ENCODE measurements at regions not wholly inside any gene's neighbourhood (a gene's known extent, or its start where the extent isn't known, plus 50 kb on each side); places are given as distances from the start of the nearest gene placed in this dataset.
"Not testable (repeated sequence)": the region's sequence is repeated elsewhere in the genome, so short reads cannot be mapped to it uniquely, and the experiment has no call there.

- Histone ChIP-seq H3K4me3 (ENCODE audit: insufficient read depth, low read depth, low read length) (no peak overlapping the region), H3K36me3 (replicated peaks; ENCODE audit: control insufficient read depth, insufficient read depth, low read length) (no peaks in the 10 kb centered on the region), H3K27me3 (ENCODE audit: control insufficient read depth, insufficient read depth, low read length) (no peaks in the 10 kb centered on the region)
- DNase-seq, result peak; percentile 8
Measured at GRCh38 chr13:83692800-83693199, 189.5 kb downstream of the SLITRK1 start.

DNA sequence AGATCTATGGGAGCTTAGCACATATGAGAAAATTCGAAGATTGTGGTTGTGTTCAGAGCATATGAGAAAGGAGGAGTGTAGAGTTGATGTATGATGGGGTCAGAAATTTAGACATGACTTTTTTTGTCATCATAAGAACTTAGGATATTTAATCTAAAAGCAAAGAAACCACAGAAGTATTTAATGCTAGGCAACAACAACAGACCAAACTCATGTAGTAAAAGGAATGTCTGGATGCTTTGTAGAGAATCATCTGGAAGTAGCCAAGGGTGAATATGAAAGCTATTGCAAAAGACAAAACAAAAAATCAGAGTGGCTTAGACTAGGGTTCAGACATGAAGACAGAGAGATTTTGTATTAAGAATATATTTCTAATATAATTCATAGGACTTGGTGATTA is 190.3 kb downstream of the SLITRK1 start:
- no peak overlapping the region for H3K4me3 ChIP-seq (ENCODE audit: insufficient read depth, low read depth, low read length)

GRCh38 chr13:83681547-83681946 is 200.7 kb downstream of the SLITRK1 start:
- DNase-seq, result peak; percentile 6
- no peaks in the 10 kb centered on the region for H3K27me3 ChIP-seq (ENCODE audit: control insufficient read depth, insufficient read depth, low read length)

More for the DNA sequence above, 190.3 kb downstream of the SLITRK1 start:
- Histone ChIP-seq H3K27me3 (ENCODE audit: control insufficient read depth, insufficient read depth, low read length) (no peaks in the 10 kb centered on the region), H3K36me3 (replicated peaks; ENCODE audit: control insufficient read depth, insufficient read depth, low read length) (no peaks in the 10 kb centered on the region)
- DNase-seq, result no peak

GRCh38 chr13:83677985-83678384 is 204.3 kb downstream of the SLITRK1 start:
- Histone ChIP-seq H3K36me3 (replicated peaks; ENCODE audit: control insufficient read depth, insufficient read depth, low read length) (no peaks in the 10 kb centered on the region), H3K27me3 (ENCODE audit: control insufficient read depth, insufficient read depth, low read length) (no peaks in the 10 kb centered on the region), H3K4me3 (ENCODE audit: insufficient read depth, low read depth, low read length) (no peak overlapping the region)
- no peak for DNase-seq

More at GRCh38 chr13:83681547-83681946, 200.7 kb downstream of the SLITRK1 start:
- Histone ChIP-seq H3K4me3 (ENCODE audit: insufficient read depth, low read depth, low read length) (no peak overlapping the region), H3K36me3 (replicated peaks; ENCODE audit: control insufficient read depth, insufficient read depth, low read length) (no peaks in the 10 kb centered on the region)

- no peak for DNase-seq
- no peaks in the 10 kb centered on the region for H3K36me3 ChIP-seq (replicated peaks; ENCODE audit: control insufficient read depth, insufficient read depth, low read length)
- H3K27me3 ChIP-seq (ENCODE audit: control insufficient read depth, insufficient read depth, low read length), result no peaks in the 10 kb centered on the region
- H3K4me3 ChIP-seq (ENCODE audit: insufficient read depth, low read depth, low read length), result no peak overlapping the region
Measured at GRCh38 chr13:83672612-83673011, 209.7 kb downstream of the SLITRK1 start.

GRCh38 chr13:83667606-83668005 is 214.7 kb downstream of the SLITRK1 start:
- no peaks in the 10 kb centered on the region for H3K36me3 ChIP-seq (replicated peaks; ENCODE audit: control insufficient read depth, insufficient read depth, low read length)
- no peak overlapping the region for H3K4me3 ChIP-seq (ENCODE audit: insufficient read depth, low read depth, low read length)
- no peaks in the 10 kb centered on the region for H3K27me3 ChIP-seq (ENCODE audit: control insufficient read depth, insufficient read depth, low read length)
- DNase-seq, result no peak

- Histone ChIP-seq H3K4me3 (ENCODE audit: insufficient read depth, low read depth, low read length) (no peak overlapping the region), H3K36me3 (replicated peaks; ENCODE audit: control insufficient read depth, insufficient read depth, low read length) (no peaks in the 10 kb centered on the region), H3K27me3 (ENCODE audit: control insufficient read depth, insufficient read depth, low read length) (no peaks in the 10 kb centered on the region)
- no peak for DNase-seq
Measured at GRCh38 chr13:83666141-83666540, 216.1 kb downstream of the SLITRK1 start.

GRCh38 chr13:83657281-83657680 is 225.0 kb downstream of the SLITRK1 start:
- Histone ChIP-seq H3K4me3 (ENCODE audit: insufficient read depth, low read depth, low read length) (no peak overlapping the region), H3K36me3 (replicated peaks; ENCODE audit: control insufficient read depth, insufficient read depth, low read length) (no peaks in the 10 kb centered on the region), H3K27me3 (ENCODE audit: control insufficient read depth, insufficient read depth, low read length) (no peaks in the 10 kb centered on the region)
- no peak for DNase-seq

- DNase-seq; H3K4me3 ChIP-seq (ENCODE audit: insufficient read depth, low read depth, low read length); H3K27me3 ChIP-seq (ENCODE audit: control insufficient read depth, insufficient read depth, low read length): not testable (repeated sequence)
Measured at GRCh38 chr13:83642617-83643016, 239.7 kb downstream of the SLITRK1 start.

GRCh38 chr13:83634601-83635000 is 247.7 kb downstream of the SLITRK1 start:
- no peaks in the 10 kb centered on the region for H3K36me3 ChIP-seq (replicated peaks; ENCODE audit: control insufficient read depth, insufficient read depth, low read length)
- no peak for DNase-seq
- no peaks in the 10 kb centered on the region for H3K27me3 ChIP-seq (ENCODE audit: control insufficient read depth, insufficient read depth, low read length)
- no peak overlapping the region for H3K4me3 ChIP-seq (ENCODE audit: insufficient read depth, low read depth, low read length)

More at GRCh38 chr13:83642617-83643016, 239.7 kb downstream of the SLITRK1 start:
- H3K36me3 ChIP-seq (replicated peaks; ENCODE audit: control insufficient read depth, insufficient read depth, low read length), result not testable (repeated sequence)

- Histone ChIP-seq H3K27me3 (ENCODE audit: control insufficient read depth, insufficient read depth, low read length) (no peaks in the 10 kb centered on the region), H3K36me3 (replicated peaks; ENCODE audit: control insufficient read depth, insufficient read depth, low read length) (no peaks in the 10 kb centered on the region), H3K4me3 (ENCODE audit: insufficient read depth, low read depth, low read length) (no peak overlapping the region)
- no peak for DNase-seq
Measured at GRCh38 chr13:83633746-83634145, 248.5 kb downstream of the SLITRK1 start.

DNA sequence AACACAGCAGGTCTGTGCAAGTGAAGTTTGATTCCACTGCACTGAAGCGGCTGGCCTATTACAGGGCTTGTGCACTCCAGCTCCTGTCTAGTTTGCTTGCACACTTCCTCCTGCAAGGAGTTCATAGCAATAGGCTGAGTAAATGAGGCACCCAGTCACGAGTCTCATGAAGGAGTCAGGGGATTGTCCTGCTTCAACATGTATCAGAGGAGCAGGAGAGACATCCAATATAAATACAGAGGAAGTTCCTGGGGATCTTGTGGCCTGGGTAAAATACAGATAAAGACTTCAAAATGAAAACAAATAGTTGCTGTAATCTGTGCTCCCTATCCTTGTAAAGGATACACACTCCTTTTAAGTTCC is 259.9 kb downstream of the SLITRK1 start:
- Histone ChIP-seq H3K4me3 (ENCODE audit: insufficient read depth, low read depth, low read length) (no peak overlapping the region), H3K27me3 (ENCODE audit: control insufficient read depth, insufficient read depth, low read length) (no peaks in the 10 kb centered on the region), H3K36me3 (replicated peaks; ENCODE audit: control insufficient read depth, insufficient read depth, low read length) (no peaks in the 10 kb centered on the region)
- DNase-seq, result no peak

DNA sequence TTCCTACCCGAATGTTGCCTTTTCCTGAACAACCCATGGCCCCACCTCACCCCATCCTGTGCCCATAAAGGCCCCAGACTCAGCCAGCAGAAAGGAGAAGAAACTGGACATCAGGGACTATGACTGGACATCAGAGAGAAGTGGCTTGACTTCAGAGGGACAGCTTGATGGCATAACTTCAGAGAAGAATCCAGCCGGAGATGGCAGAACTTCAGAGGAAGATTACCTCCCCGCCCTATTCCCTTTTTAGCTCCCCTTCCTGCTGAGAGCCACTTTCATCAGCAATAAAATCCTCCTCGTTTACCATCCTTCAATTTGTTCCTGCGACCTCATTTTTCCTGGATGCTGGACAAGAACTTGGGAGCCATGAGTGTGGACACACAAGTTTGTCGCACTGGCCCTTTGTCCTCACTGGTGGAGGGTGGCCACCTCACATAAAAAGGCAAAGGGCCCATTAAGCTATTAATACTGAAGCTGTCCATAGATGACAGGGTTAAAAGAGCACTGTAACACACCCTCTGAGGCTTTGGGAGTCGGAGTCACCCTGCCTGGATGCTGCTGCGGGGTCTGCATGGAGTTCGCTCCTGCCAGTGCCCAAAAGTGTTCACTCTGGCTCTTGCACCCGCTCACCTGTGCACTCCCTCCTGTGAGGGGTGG is 260.4 kb downstream of the SLITRK1 start:
- Histone ChIP-seq H3K4me3 (ENCODE audit: insufficient read depth, low read depth, low read length) (no peak overlapping the region), H3K36me3 (replicated peaks; ENCODE audit: control insufficient read depth, insufficient read depth, low read length) (no peaks in the 10 kb centered on the region), H3K27me3 (ENCODE audit: control insufficient read depth, insufficient read depth, low read length) (no peaks in the 10 kb centered on the region)
- DNase-seq, result no peak

DNA sequence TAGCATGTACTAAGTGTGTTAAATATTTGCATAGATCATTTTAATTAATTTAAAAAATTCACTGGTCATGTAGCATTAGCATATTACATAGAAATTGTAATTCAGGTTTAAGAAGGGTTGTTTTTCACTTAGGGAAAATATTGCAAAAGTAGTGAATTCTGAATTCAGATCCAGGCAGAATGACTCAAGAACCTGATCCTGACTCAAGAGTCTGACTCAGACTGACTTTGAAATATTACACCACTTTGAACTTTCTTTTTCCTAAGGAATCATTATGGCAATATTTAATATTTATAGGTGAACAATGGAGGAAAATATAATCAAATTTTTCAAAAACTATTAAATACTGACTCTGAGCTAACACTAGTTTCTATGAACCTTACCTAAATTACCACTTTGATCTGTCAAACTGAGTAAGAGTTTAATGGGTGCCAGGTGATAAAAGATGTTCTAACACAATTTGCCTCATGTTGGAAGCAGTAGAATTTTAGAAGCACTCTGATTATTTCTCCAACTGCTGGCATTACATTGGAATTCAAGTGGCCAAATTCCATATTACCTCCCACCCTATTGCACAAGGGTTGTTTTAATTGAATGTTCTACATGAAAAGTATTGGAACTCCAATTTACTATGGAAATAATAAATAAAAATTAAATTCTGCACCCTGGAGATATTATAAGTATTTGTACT is 261.6 kb downstream of the SLITRK1 start:
- no peak for DNase-seq
- Histone ChIP-seq H3K36me3 (replicated peaks; ENCODE audit: control insufficient read depth, insufficient read depth, low read length) (no peaks in the 10 kb centered on the region), H3K4me3 (ENCODE audit: insufficient read depth, low read depth, low read length) (no peak overlapping the region), H3K27me3 (ENCODE audit: control insufficient read depth, insufficient read depth, low read length) (no peaks in the 10 kb centered on the region)

DNA sequence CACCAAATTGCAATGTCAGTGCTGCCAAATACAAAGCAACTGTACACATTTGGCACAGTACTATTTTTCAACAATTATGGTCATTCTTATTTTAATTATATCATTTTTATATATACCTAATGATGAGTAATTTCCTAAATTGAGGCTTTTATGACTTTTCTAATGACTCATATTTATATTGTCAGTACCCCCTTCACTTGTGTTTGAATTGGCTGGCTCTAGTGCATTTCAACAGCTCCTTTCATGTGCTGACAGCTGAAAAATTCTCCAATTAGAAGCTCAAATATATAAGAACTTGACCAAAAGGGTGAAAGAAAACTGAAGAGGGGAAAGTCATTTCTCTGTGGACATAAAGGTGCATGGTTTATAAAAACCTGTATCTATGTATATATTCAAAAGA is 263.3 kb downstream of the SLITRK1 start:
- no peaks in the 10 kb centered on the region for H3K27me3 ChIP-seq (ENCODE audit: control insufficient read depth, insufficient read depth, low read length)
- H3K36me3 ChIP-seq (replicated peaks; ENCODE audit: control insufficient read depth, insufficient read depth, low read length), result no peaks in the 10 kb centered on the region
- H3K4me3 ChIP-seq (ENCODE audit: insufficient read depth, low read depth, low read length), result no peak overlapping the region
- no peak for DNase-seq

All from H7 (cell line).